ENCODE measurements at regions not wholly inside any gene's neighbourhood (a gene's known extent, or its start where the extent isn't known, plus 50 kb on each side); places are given as distances from the start of the nearest gene placed in this dataset.

- Histone ChIP-seq H3K27ac (ENCODE audit: low read length, poor library complexity, severe bottlenecking) (no peak overlapping the region), H2AK5ac (ENCODE audit: low read length, severe bottlenecking) (no peak overlapping the region), H3K36me3 (ENCODE audit: control insufficient read depth in 1 of 2, insufficient read depth in 2 of 2, low read depth in 1 of 2, low read length in 2 of 2) (no peaks in the 10 kb centered on the region), H3K9me3 (ENCODE audit: control insufficient read depth, low read length) (peaks cover 4% of the 10 kb centered on the region), H3K18ac (ENCODE audit: low read depth in 1 of 2, low read length in 2 of 2) (no peak overlapping the region), H3K4me1 (ENCODE audit: control insufficient read depth, insufficient read depth, low read depth, low read length) (peaks cover 4% of the 10 kb centered on the region), H3K4ac (ENCODE audit: low read depth in 1 of 2, low read length in 2 of 2) (no peak overlapping the region), H2BK120ac (ENCODE audit: low read depth, low read length) (no peak overlapping the region), H3K27me3 (ENCODE audit: control insufficient read depth in 1 of 2, insufficient read depth in 1 of 2, low read length in 2 of 2) (no peaks in the 10 kb centered on the region), H3K23ac (ENCODE audit: low read length in 2 of 2) (no peak overlapping the region), H2BK15ac (ENCODE audit: low read depth, poor library complexity, severe bottlenecking) (no peak overlapping the region), H3K79me1 (replicated peaks; ENCODE audit: low read length, poor library complexity, severe bottlenecking) (no peaks in the 10 kb centered on the region), H3K4me2 (ENCODE audit: low read length, poor library complexity, severe bottlenecking) (no peak overlapping the region), H2AFZ (ENCODE audit: low read depth, low read length) (no peak overlapping the region), H3K9ac (ENCODE audit: low read length) (peak overlapping the region; percentile 62), H2BK12ac (ENCODE audit: low read length in 2 of 2) (no peak overlapping the region), H3K14ac (ENCODE audit: low read length in 2 of 2) (no peak overlapping the region), H2BK5ac (ENCODE audit: low read depth, low read length, poor library complexity, severe bottlenecking) (no peak overlapping the region), H3K4me3 (ENCODE audit: insufficient read depth in 1 of 2, low read depth in 1 of 2, low read length in 2 of 2) (peak overlapping the region in 1 of 2 experiments; percentile 54), H4K8ac (ENCODE audit: low read length) (no peak overlapping the region), H4K91ac (ENCODE audit: low read length) (no peak overlapping the region)
- whole genome bisulfite sequencing: 86% methylated on average over 6 of the region's 9 CpGs
- no peak for DNase-seq
Observed at GRCh38 chr2:7844414-7844965, 837.4 kb upstream of the ID2 start.

GRCh38 chr2:7845332-7845731 lies 836.5 kb upstream of the ID2 start:
- Histone ChIP-seq H3K27me3 (ENCODE audit: control insufficient read depth in 1 of 2, insufficient read depth in 1 of 2, low read length in 2 of 2) (no peaks in the 10 kb centered on the region), H3K4me2 (ENCODE audit: low read length, poor library complexity, severe bottlenecking) (no peak overlapping the region), H3K9ac (ENCODE audit: low read length) (peak overlapping the region; percentile 62), H2BK15ac (ENCODE audit: low read depth, poor library complexity, severe bottlenecking) (no peak overlapping the region), H3K27ac (ENCODE audit: low read length, poor library complexity, severe bottlenecking) (no peak overlapping the region), H2BK5ac (ENCODE audit: low read depth, low read length, poor library complexity, severe bottlenecking) (no peak overlapping the region), H3K36me3 (ENCODE audit: control insufficient read depth in 1 of 2, insufficient read depth in 2 of 2, low read depth in 1 of 2, low read length in 2 of 2) (no peaks in the 10 kb centered on the region), H3K18ac (ENCODE audit: low read depth in 1 of 2, low read length in 2 of 2) (no peak overlapping the region), H3K79me1 (replicated peaks; ENCODE audit: low read length, poor library complexity, severe bottlenecking) (no peaks in the 10 kb centered on the region), H3K14ac (ENCODE audit: low read length in 2 of 2) (no peak overlapping the region), H2AFZ (ENCODE audit: low read depth, low read length) (no peak overlapping the region), H3K4me1 (ENCODE audit: control insufficient read depth, insufficient read depth, low read depth, low read length) (peaks cover 4% of the 10 kb centered on the region), H3K23ac (ENCODE audit: low read length in 2 of 2) (no peak overlapping the region), H4K91ac (ENCODE audit: low read length) (no peak overlapping the region), H2BK120ac (ENCODE audit: low read depth, low read length) (no peak overlapping the region), H3K4ac (ENCODE audit: low read depth in 1 of 2, low read length in 2 of 2) (no peak overlapping the region), H2BK12ac (ENCODE audit: low read length in 2 of 2) (no peak overlapping the region), H4K8ac (ENCODE audit: low read length) (no peak overlapping the region), H3K9me3 (ENCODE audit: control insufficient read depth, low read length) (peaks cover 4% of the 10 kb centered on the region), H3K4me3 (ENCODE audit: insufficient read depth in 1 of 2, low read depth in 1 of 2, low read length in 2 of 2) (peak overlapping the region in 1 of 2 experiments; percentile 54), H2AK5ac (ENCODE audit: low read length, severe bottlenecking) (no peak overlapping the region)
- 25% methylated on average over 2 of the region's 2 CpGs for WGBS
- peak; percentile 48 for DNase-seq

DNA sequence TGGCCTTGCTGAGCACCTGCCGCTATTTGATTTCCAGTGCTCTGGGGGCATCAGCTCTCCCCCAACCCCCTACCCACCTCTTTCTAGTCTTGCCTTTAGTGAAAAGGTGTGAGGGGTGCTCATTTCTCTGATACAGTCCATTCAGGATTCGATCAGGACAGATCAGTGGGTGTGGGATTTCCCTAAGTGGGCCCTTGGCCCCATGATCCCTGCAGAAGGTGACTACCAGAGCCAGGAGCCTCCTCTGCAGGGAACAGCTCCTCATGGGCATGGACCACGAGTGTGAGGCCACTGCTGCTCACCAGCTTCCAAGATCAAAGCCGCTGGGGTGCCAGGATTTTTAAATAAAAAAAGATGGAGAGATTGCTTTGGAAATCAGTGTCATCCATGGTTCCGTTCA lies 835.2 kb upstream of the ID2 start:
- H4K8ac ChIP-seq (ENCODE audit: low read length): no peak overlapping the region
- H3K4ac ChIP-seq (ENCODE audit: low read depth in 1 of 2, low read length in 2 of 2): no peak overlapping the region
- peaks cover 4% of the 10 kb centered on the region for H3K4me1 ChIP-seq (ENCODE audit: control insufficient read depth, insufficient read depth, low read depth, low read length)
- peak overlapping the region; percentile 43 for H2AK5ac ChIP-seq (ENCODE audit: low read length, severe bottlenecking)
- H2BK120ac ChIP-seq (ENCODE audit: low read depth, low read length): no peak overlapping the region
- H3K23ac ChIP-seq (ENCODE audit: low read length in 2 of 2): no peak overlapping the region
- H3K4me3 ChIP-seq (ENCODE audit: insufficient read depth in 1 of 2, low read depth in 1 of 2, low read length in 2 of 2): no peak overlapping the region
- WGBS: 88% methylated on average over 3 of the region's 5 CpGs
- H3K14ac ChIP-seq (ENCODE audit: low read length in 2 of 2): no peak overlapping the region
- peak overlapping the region in 1 of 2 experiments; percentile 49 for H2BK12ac ChIP-seq (ENCODE audit: low read length in 2 of 2)
- H2BK15ac ChIP-seq (ENCODE audit: low read depth, poor library complexity, severe bottlenecking): no peak overlapping the region
- no peak for DNase-seq
- H2AFZ ChIP-seq (ENCODE audit: low read depth, low read length): no peak overlapping the region
- no peak overlapping the region for H3K18ac ChIP-seq (ENCODE audit: low read depth in 1 of 2, low read length in 2 of 2)
- no peaks in the 10 kb centered on the region for H3K36me3 ChIP-seq (ENCODE audit: control insufficient read depth in 1 of 2, insufficient read depth in 2 of 2, low read depth in 1 of 2, low read length in 2 of 2)
- no peaks in the 10 kb centered on the region for H3K9me3 ChIP-seq (ENCODE audit: control insufficient read depth, low read length)
- H3K9ac ChIP-seq (ENCODE audit: low read length): no peak overlapping the region
- H3K27me3 ChIP-seq (ENCODE audit: control insufficient read depth in 1 of 2, insufficient read depth in 1 of 2, low read length in 2 of 2): no peaks in the 10 kb centered on the region
- no peaks in the 10 kb centered on the region for H3K79me1 ChIP-seq (replicated peaks; ENCODE audit: low read length, poor library complexity, severe bottlenecking)
- H4K91ac ChIP-seq (ENCODE audit: low read length): no peak overlapping the region
- no peak overlapping the region for H2BK5ac ChIP-seq (ENCODE audit: low read depth, low read length, poor library complexity, severe bottlenecking)
- no peak overlapping the region for H3K4me2 ChIP-seq (ENCODE audit: low read length, poor library complexity, severe bottlenecking)
- H3K27ac ChIP-seq (ENCODE audit: low read length, poor library complexity, severe bottlenecking): no peak overlapping the region

- H3K14ac ChIP-seq (ENCODE audit: low read length in 2 of 2): no peak overlapping the region
- H4K91ac ChIP-seq (ENCODE audit: low read length): no peak overlapping the region
- H4K8ac ChIP-seq (ENCODE audit: low read length): no peak overlapping the region
- no peak overlapping the region for H3K23ac ChIP-seq (ENCODE audit: low read length in 2 of 2)
- H3K9me3 ChIP-seq (ENCODE audit: control insufficient read depth, low read length): no peaks in the 10 kb centered on the region
- H3K9ac ChIP-seq (ENCODE audit: low read length): no peak overlapping the region
- H3K79me1 ChIP-seq (replicated peaks; ENCODE audit: low read length, poor library complexity, severe bottlenecking): no peaks in the 10 kb centered on the region
- H2BK12ac ChIP-seq (ENCODE audit: low read length in 2 of 2): no peak overlapping the region
- DNase-seq: no peak
- no peak overlapping the region for H2BK120ac ChIP-seq (ENCODE audit: low read depth, low read length)
- H3K4ac ChIP-seq (ENCODE audit: low read depth in 1 of 2, low read length in 2 of 2): no peak overlapping the region
- H3K18ac ChIP-seq (ENCODE audit: low read depth in 1 of 2, low read length in 2 of 2): no peak overlapping the region
- H2AFZ ChIP-seq (ENCODE audit: low read depth, low read length): no peak overlapping the region
- peak overlapping the region; percentile 91 for H2BK15ac ChIP-seq (ENCODE audit: low read depth, poor library complexity, severe bottlenecking)
- no peak overlapping the region for H3K4me2 ChIP-seq (ENCODE audit: low read length, poor library complexity, severe bottlenecking)
- no peak overlapping the region for H2BK5ac ChIP-seq (ENCODE audit: low read depth, low read length, poor library complexity, severe bottlenecking)
- 73% methylated on average over 4 of the region's 4 CpGs for whole genome bisulfite sequencing
- peaks cover 4% of the 10 kb centered on the region for H3K4me1 ChIP-seq (ENCODE audit: control insufficient read depth, insufficient read depth, low read depth, low read length)
- H3K36me3 ChIP-seq (ENCODE audit: control insufficient read depth in 1 of 2, insufficient read depth in 2 of 2, low read depth in 1 of 2, low read length in 2 of 2): no peaks in the 10 kb centered on the region
- no peak overlapping the region for H3K4me3 ChIP-seq (ENCODE audit: insufficient read depth in 1 of 2, low read depth in 1 of 2, low read length in 2 of 2)
- no peak overlapping the region for H2AK5ac ChIP-seq (ENCODE audit: low read length, severe bottlenecking)
- no peak overlapping the region for H3K27ac ChIP-seq (ENCODE audit: low read length, poor library complexity, severe bottlenecking)
- no peaks in the 10 kb centered on the region for H3K27me3 ChIP-seq (ENCODE audit: control insufficient read depth in 1 of 2, insufficient read depth in 1 of 2, low read length in 2 of 2)
Observed at GRCh38 chr2:7847321-7847720, 834.5 kb upstream of the ID2 start.

Data from mesenchymal stem cell (in vitro differentiated cells and primary cell).